Esophagus squamous epithelium (tissue), 5 donors: ENCODE measurements at regions not wholly inside any gene's neighbourhood (a gene's known extent, or its start where the extent isn't known, plus 50 kb on each side); places are given as distances from the start of the nearest gene placed in this dataset.

Experiments used
- DNase-seq: peaks from one replicate; lab custom pipeline; 2025; lab: John Stamatoyannopoulos, UW
- H3K27ac ChIP-seq, 4 donors: fragments of 200-600 bp; sonication (generic); one replicate each; pipeline ENCODE4 v1.5.1; 2016 to 2019; ENCODE audit warnings: mild to moderate bottlenecking in 1 of 4
- H3K27me3 ChIP-seq, 4 donors: fragments of 200-600 bp; sonication (generic); 1 replicate in 3 of 4; 2 replicates in 1 of 4; pipeline versions ENCODE4 v1.5.1 to v1.6.0; 2017 to 2021; ENCODE audit warnings: antibody characterized with exemption in 1 of 4
- H3K36me3 ChIP-seq, 3 donors: fragments of 200-600 bp; sonication (generic); one replicate each; pipeline ENCODE4 v1.5.1; 2016 to 2019
- H3K4me1 ChIP-seq, 3 donors: fragments of 200-600 bp; sonication (generic); one replicate each; pipeline ENCODE4 v1.5.1; 2017 to 2019
- H3K4me3 ChIP-seq, 4 donors: fragments of 200-600 bp; sonication (generic); 1 replicate in 3 of 4; 2 replicates in 1 of 4; pipeline ENCODE4 v1.5.1; 2016 to 2019; ENCODE audit warnings: mild to moderate bottlenecking in 2 of 4, moderate library complexity in 1 of 4
- H3K9me3 ChIP-seq, 3 donors: fragments of 200-600 bp; sonication (generic); one replicate each; pipeline ENCODE4 v1.5.1; 2016 to 2019
- POLR2A ChIP-seq, 4 donors: fragments of 450-650 bp; IDR thresholded peaks; one replicate each; pipeline ENCODE4 v1.6.1; 2017; ENCODE audit warnings: antibody characterized with exemption in 4 of 4, mild to moderate bottlenecking in 4 of 4, moderate library complexity in 3 of 4
- WGBS, 2 donors: methylation state at CpG; one replicate each; pipeline ENCODE4 v1.1.5; 2018; 5-methylcytosine and 5-hydroxymethylcytosine counted together
- intact Hi-C: fragments of 100-400 bp; cut with DNase I; formaldehyde crosslinking; loops from one replicate; pipeline ENCODE4 v1.15.0; 2022
- TF ChIP-seq, protein P1 (sequence below), 6 experiments: fragments of 450-650 bp in 4 of 6; fragments of 200-600 bp in 2 of 6; sonication (generic) in 2 of 6; IDR thresholded peaks; one replicate each; pipeline ENCODE4 v1.5.1; 2016 to 2019; ENCODE audit warnings: antibody characterized with exemption in 6 of 6, mild to moderate bottlenecking in 4 of 6, moderate library complexity in 4 of 6
- donor health status: DM: yes; HTN: yes; CAD: no.

DNA sequence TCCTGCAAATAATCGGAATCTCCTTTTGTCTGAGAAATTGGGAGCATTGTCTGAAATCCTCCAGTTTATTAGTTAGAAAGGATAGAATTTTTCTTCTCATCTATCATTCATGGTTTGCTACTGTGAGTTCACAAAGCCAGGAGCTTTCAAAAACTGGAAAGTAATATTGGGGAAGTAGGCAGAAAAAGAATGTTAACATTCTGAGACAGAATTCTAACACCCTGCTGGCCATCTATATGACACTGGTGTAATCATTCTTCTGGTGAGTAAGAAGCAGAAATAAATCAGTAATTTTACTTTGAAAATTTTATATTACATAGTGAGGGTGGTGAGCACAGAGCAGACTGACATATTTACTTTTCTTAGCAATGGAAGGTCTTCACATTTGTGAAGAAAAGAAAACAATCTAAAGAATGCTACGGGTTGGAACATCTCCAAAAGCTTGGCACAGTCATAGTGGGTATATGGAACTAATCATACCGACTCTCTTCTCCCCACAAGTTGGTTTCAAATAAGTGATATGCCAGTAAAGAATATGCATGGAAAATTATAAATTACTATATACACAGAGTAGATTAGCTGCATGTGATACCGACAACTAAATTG, 344.9 kb downstream of the LPIN1 start:
- Histone ChIP-seq H3K4me1 (no peaks in the 10 kb centered on the region), H3K27ac (no peak overlapping the region), H3K27me3 (peaks cover 0 to 10% (median 0%) of the 10 kb centered on the region in 4 donors), H3K36me3 (no peaks in the 10 kb centered on the region), H3K9me3 (no peaks in the 10 kb centered on the region), H3K4me3 (no peak overlapping the region)
- TF ChIP-seq, protein P1, sequence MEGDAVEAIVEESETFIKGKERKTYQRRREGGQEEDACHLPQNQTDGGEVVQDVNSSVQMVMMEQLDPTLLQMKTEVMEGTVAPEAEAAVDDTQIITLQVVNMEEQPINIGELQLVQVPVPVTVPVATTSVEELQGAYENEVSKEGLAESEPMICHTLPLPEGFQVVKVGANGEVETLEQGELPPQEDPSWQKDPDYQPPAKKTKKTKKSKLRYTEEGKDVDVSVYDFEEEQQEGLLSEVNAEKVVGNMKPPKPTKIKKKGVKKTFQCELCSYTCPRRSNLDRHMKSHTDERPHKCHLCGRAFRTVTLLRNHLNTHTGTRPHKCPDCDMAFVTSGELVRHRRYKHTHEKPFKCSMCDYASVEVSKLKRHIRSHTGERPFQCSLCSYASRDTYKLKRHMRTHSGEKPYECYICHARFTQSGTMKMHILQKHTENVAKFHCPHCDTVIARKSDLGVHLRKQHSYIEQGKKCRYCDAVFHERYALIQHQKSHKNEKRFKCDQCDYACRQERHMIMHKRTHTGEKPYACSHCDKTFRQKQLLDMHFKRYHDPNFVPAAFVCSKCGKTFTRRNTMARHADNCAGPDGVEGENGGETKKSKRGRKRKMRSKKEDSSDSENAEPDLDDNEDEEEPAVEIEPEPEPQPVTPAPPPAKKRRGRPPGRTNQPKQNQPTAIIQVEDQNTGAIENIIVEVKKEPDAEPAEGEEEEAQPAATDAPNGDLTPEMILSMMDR (IDR thresholded peaks at IDR 0.05), result no peak
- no peak for TF ChIP-seq POLR2A (IDR thresholded peaks at IDR 0.05)
- intact Hi-C loops, result no loop called here
- no peak for DNase-seq
- 64 to 75% methylated on average over 4 of the region's 4 CpGs for WGBS, 2 donors

DNA sequence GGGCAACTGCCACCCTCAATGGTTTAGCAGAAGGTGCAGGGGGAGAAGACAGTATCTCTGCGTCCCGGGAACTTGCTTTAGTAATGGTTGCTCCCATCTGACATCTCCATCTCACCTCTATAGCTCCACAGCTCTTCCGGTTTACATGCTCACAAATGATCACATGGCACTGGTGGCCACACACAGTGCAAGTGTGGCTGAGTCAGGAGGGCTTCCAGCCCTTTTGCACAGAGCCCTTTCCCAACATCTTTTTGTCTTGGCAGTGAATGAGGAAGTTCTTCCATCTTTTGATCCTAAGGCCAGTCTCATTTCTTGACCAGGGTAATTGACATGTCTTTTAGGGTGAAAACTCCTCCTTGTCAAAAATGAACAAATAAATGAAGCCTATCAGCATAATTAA, 347.7 kb downstream of the LPIN1 start:
- Histone ChIP-seq H3K4me1 (no peaks in the 10 kb centered on the region), H3K27me3 (peaks cover 0 to 12% (median 0%) of the 10 kb centered on the region in 4 donors), H3K36me3 (no peaks in the 10 kb centered on the region), H3K9me3 (no peaks in the 10 kb centered on the region), H3K4me3 (no peak overlapping the region), H3K27ac (no peak overlapping the region)
- intact Hi-C loops, result no loop called here
- no peak for DNase-seq
- 97 to 100% methylated on average over 3 of the region's 3 CpGs for WGBS, 2 donors
- TF ChIP-seq, protein P1 (IDR thresholded peaks at IDR 0.05), result no peak
- no peak for TF ChIP-seq POLR2A (IDR thresholded peaks at IDR 0.05)

DNA sequence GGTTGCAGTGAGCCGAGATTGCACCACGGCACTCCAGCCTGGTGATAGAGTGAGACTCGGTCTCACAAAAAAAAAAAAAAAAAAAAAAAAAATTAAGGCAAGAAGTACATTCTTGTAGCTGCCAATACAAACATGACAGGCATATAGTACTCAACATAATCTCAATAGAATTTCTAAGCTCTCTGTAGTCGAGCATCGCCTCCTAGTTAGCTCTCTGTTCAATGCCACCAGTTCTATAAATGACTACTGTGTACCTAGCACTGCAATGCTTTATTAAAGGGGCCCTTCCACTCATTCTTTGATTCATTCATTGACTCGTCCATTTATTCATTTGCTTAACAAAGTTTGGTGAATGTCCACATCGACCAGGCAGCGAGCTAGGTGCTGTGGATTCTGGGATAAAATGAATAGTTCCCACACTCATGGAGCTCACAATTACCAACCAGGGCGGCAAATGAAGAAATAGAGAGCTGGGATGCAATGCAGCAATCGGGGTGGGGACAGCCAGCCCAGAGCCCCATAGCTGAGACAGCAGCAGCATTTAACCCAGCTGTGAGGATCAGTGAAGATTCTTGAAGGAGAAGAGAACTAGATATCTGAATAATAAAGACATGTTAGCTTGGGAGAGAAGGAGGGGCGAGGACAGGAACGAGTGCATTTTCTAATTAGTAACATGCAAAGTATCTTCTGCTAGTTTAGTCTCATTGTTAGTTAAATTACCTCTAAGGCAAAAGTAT, 349.8 kb downstream of the LPIN1 start:
- TF ChIP-seq POLR2A (IDR thresholded peaks at IDR 0.05), result no peak
- TF ChIP-seq, protein P1 (IDR thresholded peaks at IDR 0.05), result no peak
- no peak for DNase-seq
- Histone ChIP-seq H3K9me3 (no peaks in the 10 kb centered on the region), H3K36me3 (no peaks in the 10 kb centered on the region), H3K4me3 (no peak overlapping the region), H3K4me1 (no peaks in the 10 kb centered on the region), H3K27me3 (peaks cover 0 to 4% (median 0%) of the 10 kb centered on the region in 4 donors), H3K27ac (no peak overlapping the region)
- WGBS, 2 donors, result 79 to 85% methylated on average over 9 to 12 of the region's 12 CpGs
- intact Hi-C loops, result no loop called here

DNA sequence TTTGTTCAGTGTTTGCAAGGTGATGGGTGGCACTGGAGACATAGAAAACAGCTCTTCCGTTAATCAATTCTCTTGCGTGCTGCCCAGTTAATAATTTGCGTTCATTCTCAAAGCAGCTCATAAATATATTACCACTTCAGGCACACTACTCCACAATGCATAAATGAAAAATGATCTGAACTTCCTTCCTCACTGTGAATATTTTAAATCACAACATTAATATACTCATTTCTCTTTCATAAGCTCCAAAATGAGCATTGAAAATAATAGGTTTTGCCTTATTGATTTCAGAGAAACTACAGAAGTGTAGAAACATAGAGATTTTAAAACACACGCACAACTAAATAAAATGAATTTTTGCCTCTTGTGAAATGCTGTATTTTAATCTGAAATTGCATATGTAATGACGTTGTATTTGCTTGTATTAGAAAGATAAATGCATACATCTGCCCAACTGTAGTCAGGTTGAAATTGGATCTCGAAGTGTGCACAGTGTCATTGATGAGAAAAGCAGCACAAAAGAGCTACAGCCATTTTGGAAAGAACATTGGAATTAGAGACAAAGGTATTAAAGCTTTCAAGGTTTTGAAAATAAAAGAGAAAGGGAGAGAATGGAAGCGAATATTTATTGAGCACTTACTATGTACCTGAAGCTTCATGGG, 350.5 kb downstream of the LPIN1 start:
- no peak overlapping the region for H3K4me3 ChIP-seq
- WGBS, 2 donors, result 74 to 75% methylated on average over 7 of the region's 7 CpGs
- H3K9me3 ChIP-seq, result no peaks in the 10 kb centered on the region
- H3K36me3 ChIP-seq, result no peaks in the 10 kb centered on the region
- TF ChIP-seq POLR2A (IDR thresholded peaks at IDR 0.05), result no peak
- TF ChIP-seq, protein P1 (IDR thresholded peaks at IDR 0.05), result no peak
- no peak overlapping the region for H3K27ac ChIP-seq
- intact Hi-C loops, result no loop called here
- no peaks in the 10 kb centered on the region for H3K4me1 ChIP-seq
- H3K27me3 ChIP-seq, result peaks cover 0 to 4% (median 0%) of the 10 kb centered on the region in 4 donors
- DNase-seq, result no peak

DNA sequence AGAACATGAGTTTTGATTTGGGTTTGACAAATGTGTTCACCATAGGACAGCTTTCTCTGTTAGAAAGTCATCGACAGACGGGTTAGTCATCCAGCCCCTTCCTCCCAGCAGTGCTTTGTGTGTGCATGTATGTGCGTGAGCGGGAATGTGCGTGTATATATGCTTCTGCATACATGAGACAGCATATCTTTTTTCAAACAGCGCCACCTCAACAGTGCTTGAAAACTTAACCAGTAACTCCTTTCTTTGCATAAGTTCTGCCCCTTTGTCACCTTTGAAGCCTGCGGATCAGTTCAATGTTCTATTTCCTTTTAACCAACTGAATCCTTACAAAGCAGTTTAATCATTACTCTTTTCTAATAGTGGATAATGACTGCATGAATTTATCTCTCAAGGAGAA, 351.4 kb downstream of the LPIN1 start:
- no peak overlapping the region for H3K27ac ChIP-seq
- DNase-seq, result no peak
- no peaks in the 10 kb centered on the region for H3K36me3 ChIP-seq
- WGBS, 2 donors, result 80 to 87% methylated on average over 7 of the region's 7 CpGs
- H3K4me1 ChIP-seq, result no peaks in the 10 kb centered on the region
- H3K4me3 ChIP-seq, result no peak overlapping the region
- H3K27me3 ChIP-seq, result peaks cover 0 to 4% (median 0%) of the 10 kb centered on the region in 4 donors
- no peak for TF ChIP-seq POLR2A (IDR thresholded peaks at IDR 0.05)
- TF ChIP-seq, protein P1 (IDR thresholded peaks at IDR 0.05), result no peak
- intact Hi-C loops, result no loop called here
- no peaks in the 10 kb centered on the region for H3K9me3 ChIP-seq
